Epithelial cell of esophagus (primary cell): ENCODE measurements at regions not wholly inside any gene's neighbourhood (a gene's known extent, or its start where the extent isn't known, plus 50 kb on each side); places are given as distances from the start of the nearest gene placed in this dataset.
"Not testable (repeated sequence)": the region's sequence is repeated elsewhere in the genome, so short reads cannot be mapped to it uniquely, and the experiment has no call there.

Source experiments
- DNase-seq: peaks from one replicate; pipeline ENCODE4 v3.0.0; 2010; ENCODE audit warnings: low read depth
- H3K4me3 ChIP-seq: 2 replicates; pipeline ENCODE4 v1.5.1; 2011; ENCODE audit warnings: mild to moderate bottlenecking, low read length, control low read depth
- TF ChIP-seq, protein P1 (sequence below): IDR thresholded peaks from 2 replicates; pipeline ENCODE4 v1.5.1; 2011; ENCODE audit warnings: low read depth, mild to moderate bottlenecking, low read length, control low read depth, inconsistent platforms; ENCODE audit not compliant: insufficient read depth; ENCODE audit errors: missing control alignments

DNA sequence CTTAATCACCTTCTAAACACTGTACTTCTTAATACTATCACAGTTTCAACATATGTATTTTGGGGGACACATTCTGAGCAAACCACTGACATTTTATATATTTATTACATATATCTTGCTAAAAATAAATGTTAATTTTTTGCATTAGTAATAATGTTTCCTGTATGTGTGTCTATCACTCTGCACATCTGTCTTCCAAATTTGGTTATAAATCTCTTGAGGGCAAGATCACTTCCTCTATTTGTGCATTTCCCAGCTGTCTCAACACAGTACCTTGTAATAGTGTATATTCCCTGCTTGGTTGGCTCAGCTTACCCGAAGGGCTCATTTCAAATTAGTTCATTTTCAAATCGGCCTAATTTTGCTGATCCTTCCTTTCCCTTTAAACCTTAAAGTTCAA is 617.1 kb upstream of the GYPC start:
- TF ChIP-seq, protein P1, sequence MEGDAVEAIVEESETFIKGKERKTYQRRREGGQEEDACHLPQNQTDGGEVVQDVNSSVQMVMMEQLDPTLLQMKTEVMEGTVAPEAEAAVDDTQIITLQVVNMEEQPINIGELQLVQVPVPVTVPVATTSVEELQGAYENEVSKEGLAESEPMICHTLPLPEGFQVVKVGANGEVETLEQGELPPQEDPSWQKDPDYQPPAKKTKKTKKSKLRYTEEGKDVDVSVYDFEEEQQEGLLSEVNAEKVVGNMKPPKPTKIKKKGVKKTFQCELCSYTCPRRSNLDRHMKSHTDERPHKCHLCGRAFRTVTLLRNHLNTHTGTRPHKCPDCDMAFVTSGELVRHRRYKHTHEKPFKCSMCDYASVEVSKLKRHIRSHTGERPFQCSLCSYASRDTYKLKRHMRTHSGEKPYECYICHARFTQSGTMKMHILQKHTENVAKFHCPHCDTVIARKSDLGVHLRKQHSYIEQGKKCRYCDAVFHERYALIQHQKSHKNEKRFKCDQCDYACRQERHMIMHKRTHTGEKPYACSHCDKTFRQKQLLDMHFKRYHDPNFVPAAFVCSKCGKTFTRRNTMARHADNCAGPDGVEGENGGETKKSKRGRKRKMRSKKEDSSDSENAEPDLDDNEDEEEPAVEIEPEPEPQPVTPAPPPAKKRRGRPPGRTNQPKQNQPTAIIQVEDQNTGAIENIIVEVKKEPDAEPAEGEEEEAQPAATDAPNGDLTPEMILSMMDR: no peak
- H3K4me3 ChIP-seq: no peak overlapping the region
- DNase-seq: no peak

DNA sequence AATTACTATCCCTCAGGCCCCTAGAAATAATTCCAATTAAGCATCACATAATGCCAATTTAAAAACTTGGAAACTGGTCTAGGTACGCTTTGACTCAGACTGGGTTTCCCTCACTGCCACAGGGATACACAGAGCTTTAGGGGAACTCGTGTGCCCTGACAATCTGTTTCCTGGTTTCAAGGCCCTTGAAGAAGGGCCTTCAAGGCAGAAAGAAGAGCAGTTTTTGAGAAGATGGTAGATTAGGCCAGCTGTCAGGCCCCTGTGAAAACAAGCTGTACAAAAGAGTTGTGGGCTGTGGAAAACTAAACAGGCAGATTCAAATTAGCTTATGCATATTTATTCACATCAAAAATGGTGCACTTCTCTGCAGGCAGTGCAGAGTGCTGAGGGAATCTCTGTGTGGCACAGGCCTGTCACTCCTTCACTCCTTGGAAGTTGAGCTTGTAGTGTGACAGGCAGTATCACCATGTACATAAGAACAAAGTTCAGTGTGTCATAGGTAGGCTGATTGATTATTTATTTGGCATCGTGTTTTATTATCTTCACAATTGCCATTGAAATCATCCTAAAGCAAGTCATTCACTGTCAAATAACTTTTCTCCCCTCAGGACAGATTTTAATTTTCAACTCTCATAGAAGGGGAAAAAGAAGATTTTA is 614.4 kb upstream of the GYPC start:
- TF ChIP-seq, protein P1: no peak
- DNase-seq: no peak
- H3K4me3 ChIP-seq: no peak overlapping the region

DNA sequence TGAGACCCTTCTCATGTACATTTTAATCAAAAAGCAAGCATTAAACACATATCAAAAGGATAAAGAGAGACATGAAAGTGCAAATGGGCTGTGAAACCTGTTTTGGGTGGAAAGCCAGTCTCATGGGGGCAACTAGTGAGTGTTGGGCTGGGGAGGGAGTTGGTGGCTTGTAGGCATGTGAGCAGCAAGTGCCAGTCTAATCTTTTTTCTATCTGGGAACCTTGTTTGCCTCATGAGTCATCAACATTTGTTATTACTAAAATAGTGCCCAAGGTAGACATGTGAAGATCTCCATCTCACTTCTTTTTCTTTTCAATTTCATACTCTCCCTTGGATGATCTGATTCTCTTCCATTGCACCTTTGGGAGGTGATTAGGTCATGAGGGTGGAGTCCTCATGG is 613.9 kb upstream of the GYPC start:
- H3K4me3 ChIP-seq: no peak overlapping the region
- no peak for DNase-seq
- TF ChIP-seq, protein P1: no peak

DNA sequence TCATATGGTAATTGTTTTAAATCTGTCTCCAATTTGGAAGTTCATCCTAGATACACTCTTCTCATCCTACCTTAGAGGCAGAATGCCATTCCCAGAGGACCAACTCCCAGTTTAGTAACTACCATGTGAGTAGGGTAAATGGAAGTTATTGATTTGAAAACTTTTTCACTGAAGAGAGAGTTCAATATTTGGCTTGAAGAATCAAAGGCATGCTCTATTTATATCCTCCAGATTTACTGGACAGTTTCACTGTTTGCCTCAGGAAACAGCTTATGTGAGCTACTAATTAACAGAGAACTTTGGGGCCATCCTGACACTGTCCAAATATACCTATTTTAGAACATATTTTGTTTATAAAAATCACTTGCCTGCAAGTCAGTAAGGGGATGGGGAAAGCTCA is 607.2 kb upstream of the GYPC start:
- DNase-seq: no peak
- no peak overlapping the region for H3K4me3 ChIP-seq
- TF ChIP-seq, protein P1: no peak

DNA sequence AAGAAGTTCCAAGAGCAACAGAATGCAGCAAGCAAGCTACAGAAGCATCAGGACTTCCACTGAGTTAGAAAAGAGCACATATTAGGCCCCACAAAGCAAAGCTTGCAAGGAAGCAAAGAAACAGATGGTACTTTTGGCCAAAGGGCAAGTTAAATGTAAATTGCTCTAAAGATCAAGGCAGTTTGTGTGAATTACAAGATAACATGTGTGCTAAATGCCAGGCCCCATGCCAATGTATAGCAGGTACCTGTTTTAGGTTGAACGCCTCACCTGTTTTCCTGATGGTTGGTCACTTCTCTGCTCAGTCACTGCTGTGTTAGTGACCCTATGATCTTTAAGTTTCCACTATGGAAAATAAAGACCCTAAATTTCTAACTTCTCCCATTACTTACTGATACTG is 606.5 kb upstream of the GYPC start:
- no peak overlapping the region for H3K4me3 ChIP-seq
- no peak for DNase-seq
- TF ChIP-seq, protein P1: no peak

DNA sequence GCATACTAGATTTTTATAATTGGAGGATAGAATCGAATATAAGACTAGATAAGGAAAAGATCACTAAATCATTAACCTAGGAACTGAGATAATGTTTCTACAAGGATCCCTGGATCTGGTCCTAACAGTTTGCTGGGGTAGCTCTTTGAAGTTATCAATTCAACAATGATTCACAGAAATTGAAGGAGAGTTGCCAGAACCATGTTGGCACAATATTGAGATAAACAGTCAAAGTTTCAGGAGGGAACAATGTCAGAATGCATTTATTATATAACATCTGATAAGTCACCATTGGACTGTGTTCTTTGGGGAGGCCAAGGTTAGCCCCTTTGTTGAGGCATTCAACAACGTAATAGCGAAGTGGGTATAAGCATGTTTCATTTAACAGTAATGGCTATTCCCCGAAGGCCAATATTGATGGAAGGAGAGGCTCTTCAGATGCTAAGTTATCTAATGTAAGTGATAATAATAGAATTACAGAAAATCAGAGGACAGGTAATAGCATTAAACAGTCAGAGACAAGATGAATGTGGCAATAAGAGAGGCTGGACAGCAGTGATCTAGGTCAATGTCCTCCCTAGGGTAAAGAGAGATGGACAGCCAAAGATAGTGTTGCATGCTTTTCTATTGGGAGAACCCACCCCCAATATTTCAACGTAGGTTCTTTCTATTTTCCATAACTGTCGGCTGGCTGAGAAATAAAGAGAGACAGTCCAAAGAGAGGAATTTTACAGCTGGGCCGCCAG is 604.8 kb upstream of the GYPC start:
- H3K4me3 ChIP-seq: no peak overlapping the region
- TF ChIP-seq, protein P1: no peak
- DNase-seq: no peak

DNA sequence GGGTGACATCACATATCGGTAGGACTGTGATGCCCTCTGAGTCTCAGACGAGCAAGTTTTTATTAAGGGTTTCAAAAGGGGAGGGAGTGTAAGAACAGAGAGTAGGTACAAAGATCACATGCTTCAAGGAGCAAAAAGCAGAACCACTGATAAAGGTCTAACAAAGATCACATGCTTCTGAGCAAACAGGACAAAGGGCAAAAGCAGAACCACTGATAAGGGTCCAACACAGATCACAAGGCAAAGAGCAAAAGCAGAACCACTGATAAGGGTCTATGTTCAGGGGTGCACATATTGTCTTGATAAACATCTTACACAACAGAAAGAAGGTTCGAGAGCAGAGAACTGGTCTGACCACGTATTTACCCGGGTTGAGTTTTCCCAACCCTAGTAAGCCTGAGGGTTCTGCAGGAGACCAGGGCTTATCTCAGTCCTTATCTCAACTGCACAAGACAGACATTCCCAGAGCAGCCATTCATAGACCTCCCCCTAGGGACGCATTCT is 604.2 kb upstream of the GYPC start:
- not testable (repeated sequence) for H3K4me3 ChIP-seq, DNase-seq
